Neural crest cell (in vitro differentiated cells): ENCODE measurements at regions not wholly inside any gene's neighbourhood (a gene's known extent, or its start where the extent isn't known, plus 50 kb on each side); places are given as distances from the start of the nearest gene placed in this dataset.

ENCODE experiments used
- DNase-seq: peaks from one replicate; pipeline ENCODE4 v3.0.0; 2021; ENCODE audit warnings: low read depth, mixed read lengths, low spot score
- H3K27ac Mint-ChIP-seq: one replicate; pipeline ENCODE4 v1.8.0; 2021; ENCODE audit warnings: mild to moderate bottlenecking, mixed read lengths; ENCODE audit not compliant: unreplicated experiment
- H3K27me3 Mint-ChIP-seq: 2 replicates; pipeline ENCODE4 v1.8.0; 2021; ENCODE audit warnings: low read depth, mild to moderate bottlenecking, mixed read lengths
- H3K36me3 Mint-ChIP-seq: 2 replicates; pipeline ENCODE4 v1.8.0; 2021; ENCODE audit warnings: low read depth, mild to moderate bottlenecking, mixed read lengths
- H3K4me1 Mint-ChIP-seq: 2 replicates; pipeline ENCODE4 v1.8.0; 2021; ENCODE audit warnings: mixed read lengths
- H3K4me3 Mint-ChIP-seq: one replicate; pipeline ENCODE4 v1.8.0; 2021; ENCODE audit warnings: mild to moderate bottlenecking, mixed read lengths
- H3K9me3 Mint-ChIP-seq: 2 replicates; pipeline ENCODE4 v1.8.0; 2021; ENCODE audit warnings: mixed read lengths
- CTCF ChIP-seq: fragments of 200-600 bp; sonication (generic); conservative IDR thresholded peaks from 2 replicates; pipeline ENCODE4 v1.5.0; 2021; ENCODE audit warnings: antibody characterized with exemption, mild to moderate bottlenecking

GRCh38 chr10:1957057-1957456 lies 219.7 kb upstream of the ADARB2 start:
- Mint-ChIP-seq H3K27ac (peak overlapping the region; percentile 43), H3K36me3 (no peaks in the 10 kb centered on the region), H3K4me3 (no peak overlapping the region), H3K9me3 (peaks cover 3% of the 10 kb centered on the region), H3K27me3 (no peaks in the 10 kb centered on the region), H3K4me1 (no peaks in the 10 kb centered on the region)
- no peak for TF ChIP-seq CTCF
- no peak for DNase-seq

GRCh38 chr10:1954300-1954699 lies 217.0 kb upstream of the ADARB2 start:
- Mint-ChIP-seq H3K4me3 (no peak overlapping the region), H3K27me3 (no peaks in the 10 kb centered on the region), H3K9me3 (peaks cover 3% of the 10 kb centered on the region), H3K4me1 (no peaks in the 10 kb centered on the region), H3K27ac (no peak overlapping the region), H3K36me3 (no peaks in the 10 kb centered on the region)
- DNase-seq: no peak
- TF ChIP-seq CTCF: no peak

GRCh38 chr10:1952126-1953095 lies 215.1 kb upstream of the ADARB2 start:
- TF ChIP-seq CTCF: no peak
- no peaks in the 10 kb centered on the region for H3K4me1 Mint-ChIP-seq
- H3K4me3 Mint-ChIP-seq: no peak overlapping the region
- H3K36me3 Mint-ChIP-seq: no peaks in the 10 kb centered on the region
- peaks cover 3% of the 10 kb centered on the region for H3K9me3 Mint-ChIP-seq
- no peaks in the 10 kb centered on the region for H3K27me3 Mint-ChIP-seq
- DNase-seq: no peak
- no peak overlapping the region for H3K27ac Mint-ChIP-seq

- Mint-ChIP-seq H3K36me3 (no peaks in the 10 kb centered on the region), H3K4me1 (no peaks in the 10 kb centered on the region), H3K4me3 (no peak overlapping the region), H3K9me3 (peaks cover 2% of the 10 kb centered on the region), H3K27me3 (no peaks in the 10 kb centered on the region), H3K27ac (no peak overlapping the region)
- TF ChIP-seq CTCF: no peak
- no peak for DNase-seq
Observed at GRCh38 chr10:1950803-1951495, 213.6 kb upstream of the ADARB2 start.

GRCh38 chr10:1947464-1948003 lies 210.2 kb upstream of the ADARB2 start:
- TF ChIP-seq CTCF: no peak
- H3K4me3 Mint-ChIP-seq: no peak overlapping the region
- H3K9me3 Mint-ChIP-seq: no peaks in the 10 kb centered on the region
- no peaks in the 10 kb centered on the region for H3K4me1 Mint-ChIP-seq
- no peaks in the 10 kb centered on the region for H3K27me3 Mint-ChIP-seq
- H3K27ac Mint-ChIP-seq: no peak overlapping the region
- DNase-seq: no peak
- no peaks in the 10 kb centered on the region for H3K36me3 Mint-ChIP-seq
